ENCODE measurements at regions not wholly inside any gene's neighbourhood (a gene's known extent, or its start where the extent isn't known, plus 50 kb on each side); places are given as distances from the start of the nearest gene placed in this dataset.

GRCh38 chr6:113380591-113380990 lies 476.6 kb upstream of the MARCKS start:
- Histone ChIP-seq H3K9me3 (replicated peaks) (no peaks in the 10 kb centered on the region), H3K4me1 (no peaks in the 10 kb centered on the region), H3K27ac (replicated peaks) (no peak overlapping the region), H3K36me3 (no peaks in the 10 kb centered on the region), H3K27me3 (ENCODE audit: low read depth) (no peaks in the 10 kb centered on the region), H3K4me3 (no peak overlapping the region)
- intact Hi-C loops (cut with micrococcal nuclease): no loop called here
- no peak for DNase-seq
- TF ChIP-seq, protein P1, sequence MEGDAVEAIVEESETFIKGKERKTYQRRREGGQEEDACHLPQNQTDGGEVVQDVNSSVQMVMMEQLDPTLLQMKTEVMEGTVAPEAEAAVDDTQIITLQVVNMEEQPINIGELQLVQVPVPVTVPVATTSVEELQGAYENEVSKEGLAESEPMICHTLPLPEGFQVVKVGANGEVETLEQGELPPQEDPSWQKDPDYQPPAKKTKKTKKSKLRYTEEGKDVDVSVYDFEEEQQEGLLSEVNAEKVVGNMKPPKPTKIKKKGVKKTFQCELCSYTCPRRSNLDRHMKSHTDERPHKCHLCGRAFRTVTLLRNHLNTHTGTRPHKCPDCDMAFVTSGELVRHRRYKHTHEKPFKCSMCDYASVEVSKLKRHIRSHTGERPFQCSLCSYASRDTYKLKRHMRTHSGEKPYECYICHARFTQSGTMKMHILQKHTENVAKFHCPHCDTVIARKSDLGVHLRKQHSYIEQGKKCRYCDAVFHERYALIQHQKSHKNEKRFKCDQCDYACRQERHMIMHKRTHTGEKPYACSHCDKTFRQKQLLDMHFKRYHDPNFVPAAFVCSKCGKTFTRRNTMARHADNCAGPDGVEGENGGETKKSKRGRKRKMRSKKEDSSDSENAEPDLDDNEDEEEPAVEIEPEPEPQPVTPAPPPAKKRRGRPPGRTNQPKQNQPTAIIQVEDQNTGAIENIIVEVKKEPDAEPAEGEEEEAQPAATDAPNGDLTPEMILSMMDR (IDR thresholded peaks at IDR 0.05; ENCODE audit: borderline replicate concordance): no peak

DNA sequence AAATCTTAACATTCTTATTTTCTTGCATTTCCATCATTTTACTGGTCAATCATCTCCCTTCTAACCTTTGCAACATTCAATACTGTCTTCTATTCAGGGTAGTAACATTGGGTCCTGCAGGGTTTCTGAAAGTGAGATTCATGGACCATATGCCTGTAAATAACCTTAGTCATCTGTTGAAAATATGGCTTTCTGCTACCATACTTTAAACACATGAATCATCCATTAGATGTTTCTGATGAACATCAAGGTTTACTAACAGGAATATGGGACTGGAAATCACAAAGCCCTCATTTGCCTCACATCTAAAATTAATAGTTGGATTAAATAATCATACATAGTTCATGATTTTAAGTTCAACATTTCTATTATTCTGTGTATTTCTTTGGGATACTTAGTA lies 475.9 kb upstream of the MARCKS start:
- H3K4me3 ChIP-seq: no peak overlapping the region
- H3K27me3 ChIP-seq (ENCODE audit: low read depth): no peaks in the 10 kb centered on the region
- no peaks in the 10 kb centered on the region for H3K36me3 ChIP-seq
- no peaks in the 10 kb centered on the region for H3K4me1 ChIP-seq
- no peak for DNase-seq
- TF ChIP-seq, protein P1 (IDR thresholded peaks at IDR 0.05; ENCODE audit: borderline replicate concordance): no peak
- no peak overlapping the region for H3K27ac ChIP-seq (replicated peaks)
- intact Hi-C loops (cut with micrococcal nuclease): no loop called here
- no peaks in the 10 kb centered on the region for H3K9me3 ChIP-seq (replicated peaks)

DNA sequence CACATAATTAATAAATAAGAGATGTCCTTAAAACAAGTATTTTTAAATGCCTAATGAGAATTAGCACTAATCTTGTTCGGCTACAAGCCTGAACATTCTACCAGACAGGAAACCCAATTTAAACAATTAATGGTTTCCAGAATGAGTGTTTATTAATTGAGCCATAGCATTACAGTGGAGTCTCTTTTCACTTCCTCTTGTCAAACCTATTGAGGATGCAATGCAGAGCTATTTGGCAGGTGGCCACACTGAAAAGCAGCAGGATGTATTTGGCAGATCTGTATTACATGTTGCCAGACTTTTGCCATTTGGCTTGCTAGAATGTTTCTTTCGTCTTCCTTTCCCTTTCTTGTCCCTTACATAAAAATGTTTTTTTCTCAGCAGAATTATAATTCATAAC lies 475.2 kb upstream of the MARCKS start:
- H3K27me3 ChIP-seq (ENCODE audit: low read depth): no peaks in the 10 kb centered on the region
- intact Hi-C loops (cut with micrococcal nuclease): no loop called here

GRCh38 chr6:113383701-113384100 lies 473.4 kb upstream of the MARCKS start:
- TF ChIP-seq, protein P1 (IDR thresholded peaks at IDR 0.05; ENCODE audit: borderline replicate concordance): no peak
- no peak overlapping the region for H3K27ac ChIP-seq (replicated peaks)
- H3K4me1 ChIP-seq: no peaks in the 10 kb centered on the region
- no peak for DNase-seq
- H3K27me3 ChIP-seq (ENCODE audit: low read depth): no peaks in the 10 kb centered on the region
- H3K9me3 ChIP-seq (replicated peaks): no peaks in the 10 kb centered on the region
- H3K4me3 ChIP-seq: no peak overlapping the region
- intact Hi-C loops (cut with micrococcal nuclease): no loop called here
- no peaks in the 10 kb centered on the region for H3K36me3 ChIP-seq

More for the DNA sequence above, 475.2 kb upstream of the MARCKS start:
- Histone ChIP-seq H3K9me3 (replicated peaks) (no peaks in the 10 kb centered on the region), H3K4me3 (no peak overlapping the region), H3K36me3 (no peaks in the 10 kb centered on the region), H3K27ac (replicated peaks) (no peak overlapping the region), H3K4me1 (no peaks in the 10 kb centered on the region)
- DNase-seq: peak; percentile 37
- TF ChIP-seq, protein P1 (IDR thresholded peaks at IDR 0.05; ENCODE audit: borderline replicate concordance): no peak

GRCh38 chr6:113385020-113385431 lies 472.1 kb upstream of the MARCKS start:
- H3K4me1 ChIP-seq: no peaks in the 10 kb centered on the region
- no peak for DNase-seq
- H3K9me3 ChIP-seq (replicated peaks): no peaks in the 10 kb centered on the region
- no peaks in the 10 kb centered on the region for H3K36me3 ChIP-seq
- no peaks in the 10 kb centered on the region for H3K27me3 ChIP-seq (ENCODE audit: low read depth)
- TF ChIP-seq, protein P1 (IDR thresholded peaks at IDR 0.05; ENCODE audit: borderline replicate concordance): no peak
- no peak overlapping the region for H3K4me3 ChIP-seq
- intact Hi-C loops (cut with micrococcal nuclease): no loop called here
- no peak overlapping the region for H3K27ac ChIP-seq (replicated peaks)

GRCh38 chr6:113388996-113389395 lies 468.1 kb upstream of the MARCKS start:
- intact Hi-C loops (cut with micrococcal nuclease): no loop called here
- TF ChIP-seq, protein P1 (IDR thresholded peaks at IDR 0.05; ENCODE audit: borderline replicate concordance): no peak
- no peaks in the 10 kb centered on the region for H3K4me1 ChIP-seq
- no peaks in the 10 kb centered on the region for H3K36me3 ChIP-seq
- H3K4me3 ChIP-seq: no peak overlapping the region
- no peak overlapping the region for H3K27ac ChIP-seq (replicated peaks)
- DNase-seq: no peak
- H3K9me3 ChIP-seq (replicated peaks): no peaks in the 10 kb centered on the region
- H3K27me3 ChIP-seq (ENCODE audit: low read depth): no peaks in the 10 kb centered on the region

Data from left ventricle myocardium inferior (tissue), 1 donor.